Suppressor macrophage (primary cell): ENCODE measurements at regions not wholly inside any gene's neighbourhood (a gene's known extent, or its start where the extent isn't known, plus 50 kb on each side); places are given as distances from the start of the nearest gene placed in this dataset.

Source experiments
- DNase-seq, 4 experiments: peaks; one replicate each; pipeline ENCODE4 v3.0.0-alpha.2; 2020 to 2022

DNA sequence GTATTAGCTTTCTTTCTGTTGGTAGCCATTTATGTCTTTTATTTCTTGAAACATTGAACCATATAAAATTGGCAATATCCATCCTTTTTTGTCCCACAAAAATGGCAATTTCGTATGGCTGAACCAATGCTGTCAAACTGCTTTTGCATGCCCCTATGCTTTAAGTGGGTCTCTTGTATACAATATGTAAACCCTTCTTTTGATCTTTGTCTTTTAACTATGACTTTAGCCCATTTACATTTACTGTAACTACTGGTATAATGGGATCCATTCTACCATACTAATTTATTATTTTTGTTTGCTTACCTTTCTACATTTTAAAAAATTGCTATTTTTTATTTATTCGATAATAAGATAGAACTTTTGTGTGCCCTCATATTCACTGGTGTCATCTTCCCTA lies 93.4 kb downstream of the TENT4A start:
- DNase-seq: no peak

DNA sequence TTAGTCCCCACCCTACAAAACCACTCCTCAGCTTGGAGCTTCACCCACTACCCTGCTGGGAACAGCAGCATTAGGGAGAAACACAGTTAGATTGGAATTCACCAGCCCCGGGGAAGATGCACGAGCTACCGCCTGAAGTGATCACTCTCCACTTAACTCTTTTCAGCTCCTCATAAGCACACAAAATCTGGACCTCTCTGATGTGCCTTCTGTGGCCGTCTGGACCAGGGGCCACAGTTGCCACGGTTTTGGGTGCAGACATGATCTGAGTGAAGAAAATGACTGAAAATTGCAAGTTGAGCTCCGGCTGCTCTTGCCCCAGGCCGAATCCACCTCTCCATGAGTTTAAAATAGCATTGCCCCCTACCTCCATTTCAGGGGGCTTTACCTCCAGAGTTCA lies 95.2 kb downstream of the TENT4A start:
- DNase-seq: no peak

DNA sequence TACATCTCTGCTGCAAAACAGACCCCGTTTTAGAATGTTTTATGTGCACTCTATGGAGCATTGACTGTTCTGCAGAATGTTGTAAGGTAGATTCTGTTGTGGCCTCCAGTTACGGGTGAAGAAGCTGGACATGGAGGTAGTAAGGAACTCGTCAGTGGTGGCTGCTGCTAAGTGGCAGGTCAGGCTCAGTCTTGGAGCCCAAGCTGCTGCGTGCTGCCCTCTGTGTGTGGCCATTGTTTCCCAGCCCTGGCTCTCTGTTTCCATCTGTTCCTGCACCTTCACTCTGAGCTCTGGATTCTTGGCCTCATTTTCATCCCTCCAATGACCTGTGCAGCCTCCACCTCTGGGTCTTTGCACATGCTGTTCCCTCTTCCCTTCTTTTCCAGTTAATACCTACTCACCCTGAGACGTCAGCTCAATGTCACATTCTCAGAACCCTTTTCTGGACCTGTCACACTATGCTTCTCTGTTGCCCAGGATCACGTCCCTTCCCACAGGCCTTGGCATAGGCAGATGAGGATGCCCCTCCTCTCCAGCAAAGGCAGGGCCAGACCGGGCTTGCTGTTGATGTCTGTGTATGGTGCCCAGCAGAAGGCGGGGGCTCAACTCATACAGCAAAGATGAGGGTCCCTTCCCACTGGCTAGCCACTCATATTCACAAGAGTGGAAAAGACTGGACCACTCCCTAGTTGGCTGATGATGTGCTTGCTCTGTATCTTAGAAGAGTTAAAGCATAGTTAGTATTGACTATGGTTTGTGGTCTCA lies 97.6 kb downstream of the TENT4A start:
- DNase-seq: no peak

DNA sequence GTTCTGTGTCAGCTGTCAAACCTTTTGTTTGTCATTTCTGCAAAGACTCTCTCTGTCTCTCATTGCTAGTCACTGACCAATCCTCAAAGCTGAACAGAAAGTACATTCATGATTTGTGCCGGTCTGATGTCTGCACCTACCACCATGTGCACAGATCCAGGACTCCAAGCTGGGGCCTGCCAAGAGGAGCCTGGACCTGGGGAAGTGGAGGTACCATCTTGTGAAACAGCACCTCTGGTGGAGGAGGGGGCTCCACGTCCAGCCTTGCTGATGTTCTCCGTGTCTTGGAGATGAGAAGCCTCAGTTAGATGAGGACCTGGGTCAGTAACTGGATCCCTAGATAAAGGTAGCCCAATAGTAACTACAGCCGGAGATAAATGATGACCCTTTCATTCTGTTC lies 98.9 kb downstream of the TENT4A start:
- no peak for DNase-seq

DNA sequence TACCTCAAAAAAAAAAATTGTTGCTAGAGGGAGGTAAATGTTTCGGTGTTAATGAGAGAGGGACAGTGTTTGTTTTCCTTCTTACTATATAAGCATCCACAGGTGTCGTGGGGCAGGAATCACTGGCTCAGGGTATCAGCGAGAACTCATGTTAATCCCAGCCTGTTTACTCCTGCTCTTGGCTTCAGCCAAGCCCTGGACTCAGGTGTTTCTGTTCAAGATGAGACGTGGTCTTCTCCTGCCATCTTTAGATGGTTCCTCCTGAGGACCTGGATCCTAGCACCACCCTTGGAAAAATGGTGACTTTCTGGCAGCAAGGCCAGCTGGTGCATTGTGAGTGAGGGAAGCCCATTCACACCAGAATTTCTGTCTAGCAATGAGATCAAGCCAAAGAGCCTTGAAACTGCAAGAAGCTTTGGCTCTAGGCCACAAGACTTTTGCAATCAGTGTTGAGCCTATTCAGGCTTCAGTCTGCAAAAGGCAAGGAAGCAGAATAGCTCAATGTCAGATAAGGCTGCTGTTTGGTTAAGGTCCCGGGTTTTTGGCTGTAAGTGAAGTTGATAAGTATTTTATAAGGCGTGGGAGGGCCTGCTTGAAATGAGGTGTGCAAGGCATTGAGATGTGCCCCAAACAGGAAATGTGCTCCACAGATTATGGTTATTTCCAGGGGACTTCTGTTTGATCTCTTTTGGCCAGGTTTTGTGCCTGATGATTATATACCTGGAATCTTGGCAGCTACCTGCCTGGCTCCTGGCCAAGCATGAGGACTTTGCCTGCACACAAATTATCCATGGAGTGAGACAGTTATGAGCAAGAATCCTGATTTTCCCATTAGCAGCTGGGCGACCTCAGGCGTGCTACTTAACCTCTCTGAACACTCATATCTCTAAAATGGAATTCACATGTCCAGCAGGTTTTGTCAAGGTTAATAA lies 99.8 kb downstream of the TENT4A start:
- DNase-seq: no peak

DNA sequence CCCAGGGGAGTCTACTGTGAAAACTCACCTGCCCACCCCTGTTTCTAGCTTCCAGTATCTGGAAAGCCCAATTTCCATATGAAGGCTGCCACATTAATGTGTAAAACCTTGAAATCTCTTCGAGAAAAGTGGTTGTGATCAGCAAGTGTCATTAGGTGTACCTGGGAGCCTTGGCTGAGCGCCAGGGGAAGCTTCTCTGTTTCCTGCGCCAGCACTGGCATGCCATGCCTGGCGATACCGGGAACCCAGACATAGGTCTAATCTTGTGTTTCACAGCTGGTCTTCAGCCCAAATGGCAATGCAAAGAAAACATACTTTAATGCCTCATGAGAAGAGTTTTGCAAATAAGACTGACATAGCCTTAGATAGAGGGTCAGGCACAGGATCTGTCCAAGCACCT lies 101.6 kb downstream of the TENT4A start:
- DNase-seq: no peak

DNA sequence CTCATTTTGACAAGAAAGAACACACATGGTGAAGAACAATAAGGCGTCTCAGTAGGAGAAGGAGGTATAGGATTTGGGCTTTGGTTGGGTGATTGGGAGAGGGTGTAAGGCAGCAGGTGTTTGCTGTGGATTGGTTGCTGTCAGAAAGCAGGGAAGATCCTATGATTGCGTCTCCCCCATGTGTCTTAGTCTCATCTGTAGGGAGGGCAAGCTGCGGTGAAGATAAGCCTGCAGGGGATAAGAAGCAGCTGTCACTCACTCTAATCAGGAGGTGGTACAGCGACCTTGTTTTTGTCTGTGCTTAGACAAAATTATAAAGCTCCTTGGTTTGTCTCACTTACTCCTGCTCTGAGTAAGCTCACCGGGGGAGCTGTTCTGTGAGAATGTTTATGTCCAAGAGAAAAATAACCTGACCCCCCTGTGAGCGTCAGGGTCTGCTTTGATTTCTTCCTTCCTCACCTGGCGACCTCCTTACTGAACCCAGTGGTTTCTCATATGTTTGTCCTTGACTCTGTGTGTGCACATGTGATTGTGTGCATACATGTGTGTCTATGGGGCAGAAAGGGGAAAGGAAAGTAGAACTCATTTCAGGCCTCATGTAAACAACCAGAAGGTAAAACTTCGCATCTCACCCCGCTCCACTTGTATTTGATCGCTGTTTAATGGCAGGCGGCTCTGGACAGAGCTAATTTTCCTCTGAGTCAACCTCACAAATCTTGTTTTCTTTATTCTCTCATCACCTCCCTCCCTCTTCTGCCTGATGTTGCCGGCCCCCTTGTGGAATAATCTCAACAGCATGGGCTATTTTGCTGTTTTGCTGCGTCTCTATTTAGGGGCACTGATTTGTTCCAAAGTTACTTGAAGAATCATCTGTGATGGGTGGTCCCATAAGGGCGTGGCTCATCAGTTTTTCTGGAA lies 105.6 kb downstream of the TENT4A start:
- no peak for DNase-seq

DNA sequence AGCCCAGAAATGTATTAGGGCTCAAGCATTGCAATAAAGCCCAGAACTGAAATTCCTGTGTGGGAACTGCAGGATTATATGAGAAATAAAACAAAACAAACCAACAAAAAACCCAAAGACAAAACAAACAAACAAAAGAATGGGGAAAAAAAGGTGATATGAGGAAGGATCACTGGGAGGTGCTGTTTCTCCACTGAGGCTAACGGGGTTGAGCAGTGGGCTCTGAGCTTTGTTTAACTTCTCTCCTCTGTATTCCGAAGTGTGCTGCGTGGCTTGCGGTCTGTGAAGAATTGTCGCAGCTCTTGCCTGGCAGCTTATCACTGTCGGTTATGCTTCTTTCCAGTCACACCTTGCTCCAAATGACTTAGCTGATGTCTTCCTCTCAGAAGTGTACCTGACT lies 106.3 kb downstream of the TENT4A start:
- DNase-seq: no peak

DNA sequence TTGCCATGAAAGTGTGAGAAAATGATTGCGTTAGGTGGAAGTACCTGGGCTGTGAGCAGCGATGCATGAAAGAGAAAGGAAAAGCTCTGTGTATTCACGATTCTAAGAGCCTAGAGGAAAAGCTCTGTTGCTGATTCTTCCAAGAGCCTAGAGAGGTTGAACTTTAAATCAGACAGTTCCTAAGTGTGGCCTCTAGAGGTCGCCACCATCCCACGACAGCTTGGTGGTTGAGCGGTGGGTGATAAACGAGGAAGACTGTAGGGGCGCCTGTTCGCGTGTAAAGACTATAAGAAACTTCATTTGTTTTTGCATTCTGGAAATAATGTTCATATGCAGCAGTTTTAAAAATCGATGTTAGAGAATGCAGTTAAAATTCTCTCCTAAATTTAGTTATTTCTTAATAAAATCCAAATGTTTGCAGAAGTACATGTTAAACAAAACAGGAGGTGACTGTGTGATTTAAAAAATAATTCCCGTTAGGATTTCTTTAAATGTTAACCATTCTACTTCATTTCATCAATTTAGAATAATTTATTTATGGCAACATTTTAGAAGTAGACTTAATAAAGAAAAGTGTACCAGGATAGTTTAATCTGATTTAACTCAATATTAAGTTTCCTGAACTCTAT lies 107.7 kb downstream of the TENT4A start:
- DNase-seq: peak; percentile 46 to 55 (median 48)

DNA sequence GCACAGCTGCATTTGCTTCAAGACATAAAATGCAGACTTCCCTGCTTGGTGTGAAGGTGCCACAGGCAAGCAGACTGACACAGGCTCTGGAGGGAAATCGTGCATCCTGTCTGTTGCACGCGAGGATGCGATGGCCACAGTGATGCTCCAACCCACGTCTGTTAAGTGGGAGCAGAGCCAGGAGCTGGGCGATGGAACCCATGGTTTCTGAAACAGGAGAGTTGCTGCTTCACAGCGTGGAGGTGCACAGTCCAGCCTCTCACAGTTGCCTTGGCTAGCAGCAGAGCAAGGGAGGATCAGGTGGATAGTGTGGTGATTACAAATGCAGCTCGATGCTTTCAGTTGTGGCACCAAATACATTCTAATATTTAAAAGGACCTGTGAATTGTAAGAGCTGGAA lies 108.8 kb downstream of the TENT4A start:
- no peak for DNase-seq

DNA sequence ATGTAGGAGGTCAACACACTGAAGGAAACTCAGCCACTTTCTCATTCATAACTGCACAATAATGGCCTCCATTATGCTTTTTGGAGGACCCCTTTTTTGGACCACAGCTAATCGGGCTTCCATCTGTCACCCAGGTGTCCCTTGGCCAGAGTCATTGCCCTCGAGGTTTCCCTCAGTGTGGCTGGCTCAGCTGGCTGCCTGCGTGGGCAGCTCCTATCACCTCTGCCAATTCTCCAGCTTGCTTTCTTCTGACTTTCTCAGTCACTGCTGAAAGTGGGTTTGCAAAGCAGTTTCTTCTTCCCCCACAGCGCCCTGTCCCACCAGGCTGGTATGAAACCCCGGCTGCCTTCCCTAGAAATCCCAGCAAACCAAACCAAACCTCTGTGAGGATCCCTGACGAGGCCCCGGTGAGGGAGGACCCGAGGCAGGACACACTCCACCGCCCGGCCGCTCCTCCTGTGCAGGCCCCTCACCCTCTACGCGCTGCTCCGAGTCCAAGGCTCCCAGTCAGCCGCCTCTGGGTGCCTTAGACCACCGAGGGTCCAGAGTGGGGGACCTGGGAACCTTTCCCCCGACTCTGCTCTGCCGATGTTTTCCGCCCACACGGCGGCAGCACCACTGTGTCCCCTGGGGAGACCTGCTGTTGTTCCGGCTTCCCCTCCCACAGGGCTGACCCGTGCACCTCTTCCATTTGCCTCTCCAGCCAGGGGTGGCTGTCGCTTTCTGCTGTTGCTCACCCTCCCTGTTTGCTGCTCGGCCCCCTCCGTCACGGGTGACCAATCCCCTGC lies 109.5 kb downstream of the TENT4A start:
- DNase-seq: no peak

DNA sequence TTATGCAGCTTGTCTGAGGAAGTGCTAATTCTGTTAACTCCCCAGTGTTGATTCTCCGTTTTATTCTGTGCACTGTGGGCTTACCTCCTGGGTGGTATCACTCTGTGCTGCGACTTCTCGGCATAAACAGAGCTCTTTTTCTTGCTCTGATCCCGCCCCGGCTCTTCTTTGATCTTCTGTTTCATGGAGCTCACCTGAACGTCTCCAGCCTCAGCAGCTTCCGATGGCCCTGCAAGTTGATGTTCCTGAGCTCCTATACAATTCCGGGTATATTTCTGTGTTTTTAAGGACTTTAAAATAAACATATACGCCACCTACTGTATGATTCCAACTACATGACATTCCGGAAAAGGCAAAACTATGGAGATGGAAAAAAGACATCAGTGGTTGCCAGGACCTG lies 110.8 kb downstream of the TENT4A start:
- DNase-seq: no peak

DNA sequence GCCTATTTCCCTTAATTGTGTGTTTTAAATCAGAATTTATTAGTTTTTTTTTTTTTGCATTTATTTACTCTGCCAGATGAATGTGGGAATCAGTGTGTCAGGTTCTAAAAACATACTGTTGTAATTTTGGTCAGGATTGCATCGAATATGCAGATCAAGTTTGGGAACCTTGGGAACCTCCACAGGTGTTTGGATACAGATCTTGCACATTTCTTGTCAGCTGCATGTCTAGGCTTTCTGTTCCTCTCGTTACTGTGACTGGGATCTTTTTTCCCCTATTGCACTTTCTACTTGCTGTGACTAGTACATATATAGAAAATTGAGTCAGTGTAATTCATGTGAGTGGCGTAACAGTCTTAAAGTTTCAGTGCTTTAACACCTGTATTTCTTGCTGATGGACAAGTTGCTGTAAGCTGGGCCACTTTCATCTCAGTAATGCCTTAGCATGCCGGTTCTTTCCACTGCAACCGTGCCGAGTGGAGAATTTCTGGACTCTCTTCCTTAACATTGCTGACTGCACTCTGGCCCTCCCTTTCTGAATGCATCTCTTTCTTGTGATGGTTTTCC lies 112.5 kb downstream of the TENT4A start:
- no peak for DNase-seq

DNA sequence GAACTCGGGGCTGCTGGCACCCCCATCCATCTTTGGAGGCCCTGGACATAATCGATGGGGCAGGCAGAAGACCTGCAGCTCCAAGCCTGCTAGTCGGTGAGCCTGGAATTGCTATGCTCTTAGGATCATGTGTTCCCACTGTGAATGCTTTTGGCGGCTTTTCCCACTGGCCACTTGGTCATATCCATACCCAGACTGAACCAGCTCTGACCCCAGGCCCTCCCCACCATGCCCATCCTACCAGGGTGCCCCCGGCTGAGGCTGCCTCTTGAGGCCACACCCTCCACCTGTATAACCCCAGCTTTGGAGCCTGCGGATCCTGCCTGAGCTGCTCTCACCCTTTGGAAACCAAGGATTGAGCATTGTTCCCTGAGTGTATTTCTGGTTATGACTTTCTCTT lies 113.5 kb downstream of the TENT4A start:
- DNase-seq: no peak

DNA sequence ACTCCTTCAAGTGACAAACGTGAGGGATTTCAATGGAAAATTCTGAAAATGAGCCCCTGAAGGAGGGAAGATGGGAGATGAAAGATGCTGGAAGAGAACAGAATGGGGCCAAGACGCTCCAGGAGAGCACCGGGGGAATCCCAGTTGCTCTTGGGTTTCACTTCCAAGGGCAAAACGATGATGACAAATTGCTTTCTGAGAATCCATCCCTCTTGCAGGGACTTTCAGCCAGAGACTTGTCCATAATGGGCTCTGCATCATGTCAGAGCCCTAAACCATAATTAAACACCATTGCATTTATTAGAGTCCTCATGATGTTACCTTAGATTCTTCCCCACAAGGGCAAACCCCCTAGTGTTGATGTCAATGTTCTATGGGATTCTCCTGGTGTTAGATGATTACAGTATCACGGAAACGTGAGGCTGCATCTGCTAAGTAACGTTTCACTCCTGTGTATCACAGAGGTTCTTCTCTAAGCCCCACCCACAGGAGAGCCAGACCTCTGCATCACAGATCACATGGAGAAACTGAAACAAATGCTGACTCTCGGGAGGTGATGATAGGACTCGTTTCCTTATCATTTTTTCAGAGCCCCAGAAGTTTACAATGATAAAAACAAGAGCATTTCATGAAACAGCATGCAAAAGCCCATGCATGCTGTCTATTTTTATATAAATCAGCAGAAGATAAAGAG lies 114.4 kb downstream of the TENT4A start:
- peak; percentile 19 to 50 (median 47) for DNase-seq

DNA sequence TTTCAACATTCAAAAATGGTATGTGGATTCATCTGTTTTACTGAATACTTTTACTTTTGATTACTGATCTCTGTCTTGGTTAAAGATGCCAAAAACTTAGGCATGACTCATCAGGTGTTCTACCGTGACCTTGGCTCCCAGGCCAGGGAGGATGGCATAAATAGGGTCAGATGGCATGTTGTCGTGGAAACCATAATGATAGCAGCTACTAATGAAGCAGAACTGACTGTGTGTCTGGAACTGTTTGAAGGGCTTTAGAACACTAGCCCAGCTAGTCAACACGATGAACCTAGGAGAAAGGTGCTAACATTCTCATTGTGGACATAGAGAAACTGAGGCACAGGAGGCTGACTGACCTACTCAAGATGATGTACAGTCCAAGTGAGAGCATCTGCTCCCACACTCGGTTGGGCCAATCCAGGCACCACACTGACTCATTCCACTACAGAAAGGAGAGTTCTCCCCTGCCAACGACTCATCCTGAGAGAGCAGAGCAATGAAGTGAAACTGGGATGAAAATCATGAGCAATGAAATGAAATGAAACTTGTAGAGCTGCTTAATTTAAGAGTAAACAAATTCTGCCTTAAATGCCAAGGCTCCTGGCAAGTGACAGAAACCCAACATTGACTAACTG lies 116.0 kb downstream of the TENT4A start:
- peak in 1 of 4 experiments; percentile 8 for DNase-seq

DNA sequence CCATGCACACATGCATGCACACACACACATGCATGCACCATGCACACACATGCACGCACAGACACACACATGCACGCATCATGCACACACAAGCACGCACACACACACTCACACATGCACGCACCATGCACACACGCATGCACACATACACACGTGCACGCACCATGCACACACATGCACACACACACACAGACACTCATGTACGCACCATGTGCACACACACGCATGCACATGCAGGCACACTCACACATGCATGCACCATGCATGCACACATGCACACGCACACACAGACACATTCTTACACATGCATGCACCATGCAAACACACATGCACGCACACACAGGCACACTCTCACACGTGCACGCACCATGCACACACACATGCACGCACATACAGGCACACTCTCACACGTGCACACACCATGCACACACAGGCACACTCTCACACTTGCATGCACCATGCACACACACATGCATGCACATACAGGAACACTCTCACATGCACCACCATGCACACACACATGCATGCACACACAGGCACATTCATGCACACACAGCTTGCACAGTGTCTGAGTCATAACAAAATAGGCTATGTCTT lies 117.5 kb downstream of the TENT4A start:
- DNase-seq: no peak

DNA sequence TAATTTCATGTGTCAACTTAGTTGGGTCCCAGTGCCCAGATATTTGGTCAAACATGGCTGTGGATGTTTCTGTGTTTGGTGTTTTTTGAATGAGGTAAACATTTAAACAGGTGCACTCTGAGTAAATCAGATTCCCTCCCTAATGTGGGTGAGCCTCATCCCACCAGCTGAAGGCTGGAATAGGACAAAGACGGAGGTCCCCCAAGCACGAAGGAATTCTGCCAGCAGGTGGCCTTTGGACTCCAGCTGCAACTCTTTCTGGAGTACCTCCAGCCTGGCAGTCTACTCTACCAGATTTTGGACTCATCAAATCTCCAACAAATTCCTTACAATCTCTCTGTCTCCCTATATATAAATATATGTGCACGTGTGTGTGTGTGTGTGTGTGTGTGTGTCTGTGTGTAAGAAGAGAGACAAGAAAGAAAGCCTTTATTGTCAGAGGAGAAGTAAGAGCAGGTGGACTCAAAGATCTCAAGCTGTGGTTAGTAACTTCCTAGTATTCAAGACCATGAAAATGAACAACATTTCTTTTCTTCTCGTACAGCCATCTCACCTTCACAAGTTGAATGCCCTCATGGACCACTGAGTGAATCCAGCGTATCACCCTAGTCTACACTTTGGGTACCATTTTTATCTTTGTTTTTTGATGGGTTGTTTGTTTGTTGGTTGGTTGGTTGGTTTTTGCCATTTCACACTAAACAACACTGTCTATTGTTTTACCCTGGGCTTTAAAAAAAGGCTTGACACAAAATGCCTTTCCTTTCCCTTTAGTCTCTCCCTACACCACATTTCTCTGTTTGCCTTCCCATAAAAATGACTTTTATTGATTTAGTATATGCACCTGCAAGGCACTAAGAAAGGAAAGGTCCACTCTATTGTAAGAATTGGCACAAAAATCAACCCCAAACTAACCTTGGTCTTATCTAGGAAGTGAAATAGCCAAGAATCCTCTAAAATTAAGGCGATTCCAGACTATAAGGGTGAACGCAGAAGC lies 118.7 kb downstream of the TENT4A start:
- no peak for DNase-seq
